K562 (cell line): ENCODE measurements at regions not wholly inside any gene's neighbourhood (a gene's known extent, or its start where the extent isn't known, plus 50 kb on each side); places are given as distances from the start of the nearest gene placed in this dataset.

Experiments used
- ATAC-seq: fragments of 200-7000 bp; cut with Tn5 transposase; 3 replicates; pipeline ENCODE4 v1.9.1; 2020; ENCODE audit warnings: moderate library complexity
- BruUV-seq: library from RNA; stranded (reverse); fragments of 400-500 nt; replicated peaks from 2 replicates; lab custom pipeline; 2021; lab: Mats Ljungman, UMichigan
- CTCF ChIA-PET: fragments of 300-600 bp; formaldehyde crosslinking; extraction: SDS; loops from one replicate; lab custom pipeline; 2021; ENCODE audit warnings: low intra/inter-chr PET ratio; lab: Yijun Ruan, JAX
- POLR2A ChIA-PET: fragments of 300-600, 350-650 bp; sonication (Branson Sonifier 250); formaldehyde crosslinking; extraction: SDS; loops from one replicate; lab custom pipeline; 2021; ENCODE audit warnings: antibody characterized with exemption, inconsistent platforms; lab: Yijun Ruan, JAX
- DNase-seq, 4 experiments: peaks; one replicate each; pipeline versions ENCODE4 v3.0.0 to v3.0.0-alpha.2; 2011 to 2018; ENCODE audit warnings: low spot score in 3 of 4, mixed read lengths in 3 of 4; ENCODE audit errors: extremely low read depth in 1 of 4
- FAIRE-seq: peaks from 2 replicates; lab custom pipeline; 2011; peaks lifted over from hg19 to GRCh38; lab: Jason Lieb, UNC
- H2AFZ ChIP-seq: 2 replicates; pipeline ENCODE4 v1.6.0; 2011; ENCODE audit warnings: low read depth, low read length, control low read depth, inconsistent platforms
- H3K27ac ChIP-seq: fragments of 200-600 bp; 3 replicates; pipeline ENCODE4 v1.8.0; 2011; ENCODE audit warnings: low read depth, mild to moderate bottlenecking, control low read depth, inconsistent platforms, low read length, moderate library complexity, mixed read lengths; ENCODE audit errors: extremely low read depth
- H3K27me3 ChIP-seq, 2 experiments: fragments of 300-600 bp in 1 of 2; 2 replicates in 1 of 2; 3 replicates in 1 of 2; pipeline versions ENCODE4 v1.6.0 to v1.8.0; 2011; ENCODE audit warnings: inconsistent platforms in 2 of 2, low read length in 2 of 2, mild to moderate bottlenecking in 1 of 2, mixed read lengths in 1 of 2, moderate library complexity in 1 of 2; ENCODE audit not compliant: control insufficient read depth in 2 of 2, insufficient read depth in 2 of 2
- H3K36me3 ChIP-seq: fragments of 300-600 bp; 3 replicates; pipeline ENCODE4 v1.8.0; 2011; ENCODE audit warnings: mild to moderate bottlenecking, low read length, inconsistent platforms; ENCODE audit not compliant: control insufficient read depth, insufficient read depth
- H3K4me1 ChIP-seq, 2 experiments: fragments of 200-600 bp in 1 of 2; replicated peaks in 1 of 2; 2 replicates in 1 of 2; 3 replicates in 1 of 2; pipeline versions ENCODE4 v1.5.1 to v1.8.0; 2011; ENCODE audit warnings: inconsistent platforms in 2 of 2, low read length in 2 of 2, mild to moderate bottlenecking in 1 of 2, mixed read lengths in 1 of 2, moderate library complexity in 1 of 2; ENCODE audit not compliant: control insufficient read depth in 2 of 2, insufficient read depth in 2 of 2
- H3K4me2 ChIP-seq: 2 replicates; pipeline ENCODE4 v1.6.1; 2011; ENCODE audit warnings: low read length, control low read depth, inconsistent platforms, mixed read lengths; ENCODE audit not compliant: insufficient read depth
- H3K4me3 ChIP-seq: fragments of 200-600 bp; sonication (generic), shearing (Covaris generic); 2 replicates; pipeline ENCODE4 v1.5.1; 2016; ENCODE audit warnings: control low read depth, inconsistent platforms
- H3K79me2 ChIP-seq: fragments of 200-600 bp; 3 replicates; pipeline ENCODE4 v1.8.0; 2011; ENCODE audit warnings: low read length, inconsistent platforms; ENCODE audit not compliant: control insufficient read depth, insufficient read depth
- H3K9ac ChIP-seq, 2 experiments: 2 replicates each; pipeline versions ENCODE4 v1.6.0 to v1.6.1; 2011; ENCODE audit warnings: low read depth in 2 of 2, low read length in 2 of 2, control low read depth in 1 of 2, inconsistent platforms in 1 of 2, mild to moderate bottlenecking in 1 of 2, mixed read lengths in 1 of 2; ENCODE audit not compliant: insufficient read depth in 1 of 2
- H3K9me1 ChIP-seq: one replicate; pipeline ENCODE4 v1.6.0; 2011; ENCODE audit warnings: inconsistent platforms, mild to moderate bottlenecking, low read length, moderate library complexity; ENCODE audit not compliant: control insufficient read depth, insufficient read depth
- H3K9me3 ChIP-seq: replicated peaks from 2 replicates; pipeline ENCODE4 v1.5.1; 2011; ENCODE audit warnings: low read depth, low read length, inconsistent platforms; ENCODE audit not compliant: control insufficient read depth, insufficient read depth
- H4K20me1 ChIP-seq: replicated peaks from 2 replicates; pipeline ENCODE4 v1.6.1; 2011; ENCODE audit warnings: low read length, inconsistent platforms, mixed read lengths; ENCODE audit not compliant: control insufficient read depth, insufficient read depth
- FOXJ3 ChIP-seq: sonication (generic); formaldehyde crosslinking; IDR thresholded peaks from 2 replicates; pipeline ENCODE4 v1.4.0; 2020; ENCODE audit warnings: mild to moderate bottlenecking, missing genetic modification reagents
- MIER1 ChIP-seq: fragments of 450-650 bp; IDR thresholded peaks from 2 replicates; pipeline ENCODE4 v1.6.1; 2016; ENCODE audit warnings: antibody characterized with exemption, mild to moderate bottlenecking, low read depth
- NELFE ChIP-seq: IDR thresholded peaks from 2 replicates; pipeline ENCODE4 v1.6.1; 2011; ENCODE audit warnings: mild to moderate bottlenecking; ENCODE audit not compliant: insufficient read depth, insufficient read length
- PHF8 ChIP-seq: fragments of 200-600 bp; sonication (generic); IDR thresholded peaks from 2 replicates; pipeline ENCODE4 v1.6.1; 2012; ENCODE audit warnings: mixed run types, mild to moderate bottlenecking, inconsistent platforms, low read length, moderate library complexity, borderline replicate concordance
- PRPF4 ChIP-seq: fragments of 200-400 bp; formaldehyde crosslinking; IDR thresholded peaks from one replicate; pipeline ENCODE4 v1.6.1; 2017; ENCODE audit warnings: low read length, low read depth, mild to moderate bottlenecking; ENCODE audit not compliant: insufficient read depth, poor library complexity, severe bottlenecking
- RB1 ChIP-seq: fragments of 450-650 bp; IDR thresholded peaks from 2 replicates; pipeline ENCODE4 v1.6.1; 2017; ENCODE audit warnings: low read depth, mild to moderate bottlenecking
- RREB1 ChIP-seq: fragments of 250-450 bp; sonication (Bioruptor Pico); IDR thresholded peaks from 2 replicates; pipeline ENCODE4 v1.4.0; 2020
- ZNF395 ChIP-seq: fragments of 200-800 bp; sonication (Bioruptor generic); IDR thresholded peaks from 2 replicates; pipeline ENCODE4 v1.6.1; 2017; ENCODE audit warnings: missing genetic modification characterization, missing compliant biosample characterization
- WGBS: fragments of 100-300 bp; shearing (Covaris generic); methylation state at CpG from one replicate; pipeline ENCODE4 v1.1.6; 2016; ENCODE audit warnings: low coverage, mixed read lengths; ENCODE audit not compliant: insufficient coverage; ENCODE audit errors: missing lambda C conversion rate; 5-methylcytosine and 5-hydroxymethylcytosine counted together
- in situ Hi-C: fragments of 300-500 bp; cut with MboI; formaldehyde crosslinking; loops from 4 replicates; pipeline ENCODE4 v1.15.0; 2018; ENCODE audit warnings: inconsistent platforms, mixed read lengths
- intact Hi-C: fragments of 100-400 bp; cut with micrococcal nuclease; formaldehyde crosslinking; loops from 2 replicates; pipeline ENCODE4 v1.14.2; 2022

- TF ChIP-seq RREB1 (CRISPR knock-in tag) = no peak
Observed at GRCh38 chr2:573805-574392, 103.3 kb downstream of the TMEM18 start (continued).

- TF ChIP-seq NELFE (no peak), PHF8 (no peak), FOXJ3 (no peak), RB1 (no peak), ZNF395 (CRISPR knock-in tag) (no peak), PRPF4 (no peak), MIER1 (no peak)
- TF ChIP-seq, all 486 proteins: peak for 0
- ChIA-PET POLR2A (no interaction called here), CTCF (no interaction called here)
- intact Hi-C loops = no loop called here
- peaks cover 8 to 17% of the 10 kb centered on the region in 2 experiments; a peak in 4 of 5 replicates for H3K27me3 ChIP-seq
- DNase-seq (no peak), ATAC-seq (no peak), FAIRE-seq (no peak)
- no peaks in the 10 kb centered on the region for H4K20me1 ChIP-seq
- no peak overlapping the region for H3K4me2 ChIP-seq
- no peak overlapping the region for H3K27ac ChIP-seq
- H3K9me3 ChIP-seq = no peaks in the 10 kb centered on the region
- no peaks in the 10 kb centered on the region for H3K9me1 ChIP-seq
- H3K9ac ChIP-seq = no peak overlapping the region
- no TSS peak for BruUV-seq
- no peaks in the 10 kb centered on the region for H3K36me3 ChIP-seq
- no peaks in the 10 kb centered on the region for H3K4me1 ChIP-seq
- H3K79me2 ChIP-seq = no peaks in the 10 kb centered on the region
- in situ Hi-C loops = no loop called here
- H3K4me3 ChIP-seq = no peak overlapping the region
- WGBS = 0% methylated on average over 9 of the region's 9 CpGs
- no peak overlapping the region for H2AFZ ChIP-seq
Observed at GRCh38 chr2:573025-573424, 104.2 kb downstream of the TMEM18 start.
